GM23248 (cell line): ENCODE measurements at regions not wholly inside any gene's neighbourhood (a gene's known extent, or its start where the extent isn't known, plus 50 kb on each side); places are given as distances from the start of the nearest gene placed in this dataset.

Experiments
- EZH2 ChIP-seq: fragments of 200-600 bp; sonication (generic); IDR thresholded peaks from 2 replicates; pipeline ENCODE4 v1.6.1; 2018; ENCODE audit warnings: antibody characterized with exemption, mild to moderate bottlenecking; ENCODE audit not compliant: insufficient read depth, poor library complexity, severe bottlenecking
- EZH2phosphoT487 ChIP-seq: fragments of 200-600 bp; sonication (generic); IDR thresholded peaks from 2 replicates; pipeline ENCODE4 v1.6.1; 2018; ENCODE audit warnings: antibody characterized with exemption, moderate library complexity, mild to moderate bottlenecking, low read depth; ENCODE audit not compliant: insufficient read depth

DNA sequence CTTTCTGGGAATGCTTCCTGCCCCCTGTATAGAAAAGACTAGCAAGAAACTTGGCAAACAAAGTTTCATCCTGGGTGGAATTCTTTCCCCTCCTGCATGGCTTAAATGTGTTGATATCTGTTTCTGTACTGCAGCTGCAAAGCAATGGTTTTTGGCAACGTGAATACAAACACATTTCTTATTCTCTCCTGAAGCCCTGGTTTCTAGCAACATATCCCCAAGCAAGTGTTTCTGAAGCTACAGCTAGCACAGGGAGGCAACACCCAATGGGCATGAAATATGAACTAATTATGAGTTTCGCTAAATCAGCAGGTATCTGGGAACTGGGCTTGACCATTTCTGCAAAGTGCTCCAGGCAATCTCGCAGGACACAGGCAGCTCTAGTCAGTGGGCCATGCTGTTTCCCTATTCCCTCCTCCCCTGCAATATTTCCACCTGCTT lies 392.3 kb upstream of the TMPO start:
- TF ChIP-seq EZH2phosphoT487 = no peak
- no peak for TF ChIP-seq EZH2
